ENCODE measurements at regions not wholly inside any gene's neighbourhood (a gene's known extent, or its start where the extent isn't known, plus 50 kb on each side); places are given as distances from the start of the nearest gene placed in this dataset.

DNA sequence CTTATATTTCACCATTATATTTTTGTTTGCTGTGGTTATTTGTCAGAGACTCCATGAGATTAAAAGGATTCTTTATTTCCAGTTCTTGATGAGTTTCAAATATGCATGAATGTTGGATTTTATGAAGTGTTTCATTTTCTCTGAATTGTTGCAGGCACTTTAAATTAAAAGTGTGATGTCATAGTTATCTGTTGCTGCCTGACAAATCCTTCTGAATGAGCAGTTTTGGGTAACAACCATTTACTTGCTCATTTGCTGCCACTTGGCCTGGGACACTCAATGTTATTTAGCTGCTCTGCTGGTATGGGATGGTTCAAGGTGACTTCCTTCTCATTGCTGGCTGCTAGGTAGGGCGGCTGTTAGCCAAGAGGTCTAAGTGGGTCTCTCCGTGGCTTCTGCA lies 173.5 kb downstream of the LPIN1 start (continued):
- TF ChIP-seq, protein P1, sequence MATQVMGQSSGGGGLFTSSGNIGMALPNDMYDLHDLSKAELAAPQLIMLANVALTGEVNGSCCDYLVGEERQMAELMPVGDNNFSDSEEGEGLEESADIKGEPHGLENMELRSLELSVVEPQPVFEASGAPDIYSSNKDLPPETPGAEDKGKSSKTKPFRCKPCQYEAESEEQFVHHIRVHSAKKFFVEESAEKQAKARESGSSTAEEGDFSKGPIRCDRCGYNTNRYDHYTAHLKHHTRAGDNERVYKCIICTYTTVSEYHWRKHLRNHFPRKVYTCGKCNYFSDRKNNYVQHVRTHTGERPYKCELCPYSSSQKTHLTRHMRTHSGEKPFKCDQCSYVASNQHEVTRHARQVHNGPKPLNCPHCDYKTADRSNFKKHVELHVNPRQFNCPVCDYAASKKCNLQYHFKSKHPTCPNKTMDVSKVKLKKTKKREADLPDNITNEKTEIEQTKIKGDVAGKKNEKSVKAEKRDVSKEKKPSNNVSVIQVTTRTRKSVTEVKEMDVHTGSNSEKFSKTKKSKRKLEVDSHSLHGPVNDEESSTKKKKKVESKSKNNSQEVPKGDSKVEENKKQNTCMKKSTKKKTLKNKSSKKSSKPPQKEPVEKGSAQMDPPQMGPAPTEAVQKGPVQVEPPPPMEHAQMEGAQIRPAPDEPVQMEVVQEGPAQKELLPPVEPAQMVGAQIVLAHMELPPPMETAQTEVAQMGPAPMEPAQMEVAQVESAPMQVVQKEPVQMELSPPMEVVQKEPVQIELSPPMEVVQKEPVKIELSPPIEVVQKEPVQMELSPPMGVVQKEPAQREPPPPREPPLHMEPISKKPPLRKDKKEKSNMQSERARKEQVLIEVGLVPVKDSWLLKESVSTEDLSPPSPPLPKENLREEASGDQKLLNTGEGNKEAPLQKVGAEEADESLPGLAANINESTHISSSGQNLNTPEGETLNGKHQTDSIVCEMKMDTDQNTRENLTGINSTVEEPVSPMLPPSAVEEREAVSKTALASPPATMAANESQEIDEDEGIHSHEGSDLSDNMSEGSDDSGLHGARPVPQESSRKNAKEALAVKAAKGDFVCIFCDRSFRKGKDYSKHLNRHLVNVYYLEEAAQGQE (IDR thresholded peaks at IDR 0.05; ENCODE audit: low read depth) = no peak
- no peak for TF ChIP-seq ZBTB33 (IDR thresholded peaks at IDR 0.05; ENCODE audit: extremely low read depth, insufficient replicate concordance, low read length)

DNA sequence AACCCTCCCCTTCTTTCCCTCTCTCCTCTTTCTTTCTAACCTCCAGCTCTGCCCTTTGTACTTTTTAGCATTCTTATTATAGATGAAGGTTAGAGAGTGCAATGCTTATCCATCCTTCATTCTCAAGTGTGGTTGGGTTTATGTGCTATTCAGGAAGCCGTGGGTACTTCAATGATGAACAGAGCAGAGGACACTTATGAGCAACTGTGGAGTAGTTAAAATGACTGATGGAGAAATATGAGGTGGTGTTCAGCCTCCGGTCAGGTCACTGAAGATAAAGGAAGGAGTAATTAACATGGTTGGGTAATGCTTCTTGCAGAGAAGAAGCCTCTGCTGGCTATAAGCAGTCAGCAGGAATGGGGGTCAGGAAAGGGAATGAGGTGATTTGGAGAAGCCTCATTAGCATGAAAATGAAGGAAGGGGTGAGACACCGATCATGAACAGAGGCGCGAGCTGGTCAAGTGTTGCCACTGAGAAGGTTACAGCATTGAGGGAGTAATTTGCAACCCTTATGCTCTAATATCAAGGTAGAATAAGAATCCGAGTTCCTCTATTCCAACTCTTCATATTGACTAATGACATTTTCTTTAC lies 174.7 kb downstream of the LPIN1 start:
- Histone ChIP-seq H3K4me3 (replicated peaks in 1 of 2; ENCODE audit: low read depth in 1 of 2, low read length in 2 of 2) (no peak overlapping the region), H4K20me1 (ENCODE audit: insufficient read depth) (no peaks in the 10 kb centered on the region), H3K4me1 (ENCODE audit: control insufficient read depth in 1 of 2, insufficient read depth in 2 of 2, low read length in 2 of 2) (no peaks in the 10 kb centered on the region), H3K36me3 (ENCODE audit: control insufficient read depth in 1 of 2, insufficient read depth in 2 of 2, low read length in 2 of 2) (no peaks in the 10 kb centered on the region), H3K9me3 (ENCODE audit: control insufficient read depth in 1 of 2, insufficient read depth in 1 of 2, low read depth in 1 of 2, low read length in 2 of 2) (no peaks in the 10 kb centered on the region), H2AFZ (ENCODE audit: low read depth, low read length, poor library complexity, severe bottlenecking) (no peak overlapping the region), H3K27ac (ENCODE audit: low read depth, low read length) (no peak overlapping the region), H3K27me3 (ENCODE audit: insufficient read depth, low read length) (peaks cover 6% of the 10 kb centered on the region), H3K4me2 (ENCODE audit: low read length) (no peak overlapping the region), H3K9ac (ENCODE audit: low read length) (no peak overlapping the region), H3K9me2 (ENCODE audit: insufficient read depth) (no peaks in the 10 kb centered on the region), H3K79me2 (ENCODE audit: insufficient read depth, low read length) (no peaks in the 10 kb centered on the region)
- ATAC-seq (no peak), DNase-seq (ENCODE audit: low read depth, low spot score) (no peak)
- POLR2A ChIA-PET = no interaction called here
- CTCF ChIA-PET = no interaction called here
- BruUV-seq (replicated peaks) = no TSS peak
- RAD21 ChIA-PET (ENCODE audit: low non-redundant PET in 1 of 2, low total read pairs in 2 of 2, uncharacterized antibody in 2 of 2, unreplicated experiment in 2 of 2) = no interaction called here
- intact Hi-C loops (cut with micrococcal nuclease) = no loop called here
- TF ChIP-seq FOSL1 (IDR thresholded peaks at IDR 0.05; ENCODE audit: low read depth) (no peak), MAX (IDR thresholded peaks at IDR 0.05) (no peak), ZFX (IDR thresholded peaks at IDR 0.05) (no peak), CBX3 (IDR thresholded peaks at IDR 0.05; ENCODE audit: low read depth) (no peak), POLR2A (IDR thresholded peaks at IDR 0.05; ENCODE audit: borderline replicate concordance, extremely low read depth, insufficient read depth, insufficient read length) (no peak), TCF7L2 (IDR thresholded peaks at IDR 0.05; ENCODE audit: borderline replicate concordance, extremely low read depth, insufficient read depth, insufficient read length) (no peak), EGR1 (IDR thresholded peaks at IDR 0.05; ENCODE audit: low read depth) (no peak), EZH2phosphoT487 (IDR thresholded peaks at IDR 0.05; ENCODE audit: borderline replicate concordance) (no peak), CEBPB (IDR thresholded peaks at IDR 0.05; ENCODE audit: low read depth) (no peak), ZBTB33 (IDR thresholded peaks at IDR 0.05; ENCODE audit: extremely low read depth, insufficient replicate concordance, low read length) (no peak), YY1 (IDR thresholded peaks at IDR 0.05; ENCODE audit: extremely low read depth, insufficient replicate concordance, low read depth, low read length) (no peak)
- TF ChIP-seq, protein P2, sequence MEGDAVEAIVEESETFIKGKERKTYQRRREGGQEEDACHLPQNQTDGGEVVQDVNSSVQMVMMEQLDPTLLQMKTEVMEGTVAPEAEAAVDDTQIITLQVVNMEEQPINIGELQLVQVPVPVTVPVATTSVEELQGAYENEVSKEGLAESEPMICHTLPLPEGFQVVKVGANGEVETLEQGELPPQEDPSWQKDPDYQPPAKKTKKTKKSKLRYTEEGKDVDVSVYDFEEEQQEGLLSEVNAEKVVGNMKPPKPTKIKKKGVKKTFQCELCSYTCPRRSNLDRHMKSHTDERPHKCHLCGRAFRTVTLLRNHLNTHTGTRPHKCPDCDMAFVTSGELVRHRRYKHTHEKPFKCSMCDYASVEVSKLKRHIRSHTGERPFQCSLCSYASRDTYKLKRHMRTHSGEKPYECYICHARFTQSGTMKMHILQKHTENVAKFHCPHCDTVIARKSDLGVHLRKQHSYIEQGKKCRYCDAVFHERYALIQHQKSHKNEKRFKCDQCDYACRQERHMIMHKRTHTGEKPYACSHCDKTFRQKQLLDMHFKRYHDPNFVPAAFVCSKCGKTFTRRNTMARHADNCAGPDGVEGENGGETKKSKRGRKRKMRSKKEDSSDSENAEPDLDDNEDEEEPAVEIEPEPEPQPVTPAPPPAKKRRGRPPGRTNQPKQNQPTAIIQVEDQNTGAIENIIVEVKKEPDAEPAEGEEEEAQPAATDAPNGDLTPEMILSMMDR (IDR thresholded peaks at IDR 0.05 in 2 of 3, conservative IDR thresholded peaks at IDR 0.05 in 1 of 3; ENCODE audit: borderline replicate concordance in 1 of 3, insufficient read depth in 1 of 3, low read depth in 2 of 3, low read length in 2 of 3) = no peak
- TF ChIP-seq, protein P3, sequence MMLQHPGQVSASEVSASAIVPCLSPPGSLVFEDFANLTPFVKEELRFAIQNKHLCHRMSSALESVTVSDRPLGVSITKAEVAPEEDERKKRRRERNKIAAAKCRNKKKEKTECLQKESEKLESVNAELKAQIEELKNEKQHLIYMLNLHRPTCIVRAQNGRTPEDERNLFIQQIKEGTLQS (IDR thresholded peaks at IDR 0.05) = no peak
